ENCODE measurements at regions not wholly inside any gene's neighbourhood (a gene's known extent, or its start where the extent isn't known, plus 50 kb on each side); places are given as distances from the start of the nearest gene placed in this dataset.

DNA sequence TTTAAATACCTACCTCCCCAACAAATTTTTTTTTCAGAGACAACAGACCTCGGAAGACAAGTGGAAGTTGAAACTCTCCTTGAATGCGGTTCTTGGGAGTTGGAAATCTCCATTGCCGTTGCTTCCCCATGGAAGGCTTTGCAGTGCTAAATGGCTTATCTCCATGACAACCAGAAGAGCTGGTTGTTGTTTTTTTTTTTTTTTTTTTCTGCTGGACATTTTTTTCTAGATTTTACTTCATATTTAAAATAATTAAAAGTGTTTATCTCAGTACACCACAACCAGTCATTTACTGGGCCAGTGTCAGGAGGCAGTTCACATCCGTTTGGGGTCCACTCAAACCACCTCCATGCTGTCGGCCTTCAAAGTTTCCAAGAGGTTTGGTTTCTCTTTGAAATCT, 348.5 kb upstream of the PRKCQ start:
- H3K9me1 ChIP-seq (ENCODE audit: control insufficient read depth, insufficient read depth, low read length) = no peaks in the 10 kb centered on the region
- POLR2A ChIA-PET = interaction anchor here (0.6 to 1.2 kb wide), 4 partner anchors 13 to 139 kb away, joined by 3 to 5 read pairs (median 3); no protein-coding TSS in a partner anchor
- ATAC-seq (no peak), FAIRE-seq (no peak), DNase-seq (ENCODE audit: extremely low read depth in 1 of 4, low spot score in 3 of 4) (no peak)
- H3K4me2 ChIP-seq (ENCODE audit: insufficient read depth, low read length) = no peak overlapping the region
- no TSS peak for BruUV-seq (replicated peaks)
- no peaks in the 10 kb centered on the region for H3K79me2 ChIP-seq (ENCODE audit: control insufficient read depth, insufficient read depth, low read length)
- CTCF ChIA-PET (ENCODE audit: low intra/inter-chr PET ratio) = no interaction called here
- intact Hi-C loops (cut with micrococcal nuclease) (loop anchor here (10.0 kb wide), 1 partner anchor 306 kb away; no protein-coding TSS in a partner anchor), in situ Hi-C loops (cut with MboI) (no loop called here)
- H2AFZ ChIP-seq (ENCODE audit: low read depth, low read length) = peak overlapping the region; percentile 88
- H3K4me3 ChIP-seq = no peak overlapping the region
- WGBS (ENCODE audit: insufficient coverage, low coverage, missing lambda C conversion rate) = 54% methylated on average over 5 of the region's 5 CpGs
- H3K36me3 ChIP-seq (ENCODE audit: control insufficient read depth, insufficient read depth, low read length) = no peaks in the 10 kb centered on the region; the same call in 2 of the 3 replicates
- no peak overlapping the region for H3K27ac ChIP-seq (ENCODE audit: extremely low read depth, low read depth, low read length)
- no peaks in the 10 kb centered on the region for H3K27me3 ChIP-seq (ENCODE audit: control insufficient read depth in 2 of 2, insufficient read depth in 2 of 2, low read length in 2 of 2)
- H4K20me1 ChIP-seq (replicated peaks; ENCODE audit: control insufficient read depth, insufficient read depth, low read length) = no peaks in the 10 kb centered on the region
- no peak overlapping the region for H3K9ac ChIP-seq (ENCODE audit: insufficient read depth in 1 of 2, low read depth in 2 of 2, low read length in 2 of 2)
- H3K9me3 ChIP-seq (replicated peaks; ENCODE audit: control insufficient read depth, insufficient read depth, low read depth, low read length) = no peaks in the 10 kb centered on the region
- H3K4me1 ChIP-seq (replicated peaks in 1 of 2; ENCODE audit: control insufficient read depth in 2 of 2, insufficient read depth in 2 of 2, low read length in 2 of 2) = peaks cover 0 to 16% of the 10 kb centered on the region in 2 experiments; a peak in 3 of 5 replicates
- TF ChIP-seq HEY1 (CRISPR knock-in tag; IDR thresholded peaks at IDR 0.05; ENCODE audit: borderline replicate concordance) (no peak), FOXJ2 (tag; IDR thresholded peaks at IDR 0.05) (0 out of 2 replicates have a peak, but pooled peaks have one; percentile 34), JUNB (CRISPR knock-in tag; conservative IDR thresholded peaks at IDR 0.05) (no peak), NONO (IDR thresholded peaks at IDR 0.05; ENCODE audit: low read depth in 2 of 2, low read length in 1 of 2) (no peak), MED1 (CRISPR knock-in tag; IDR thresholded peaks at IDR 0.05; ENCODE audit: borderline replicate concordance) (no peak), LARP7 (IDR thresholded peaks at IDR 0.05) (no peak), YY1 (IDR thresholded peaks at IDR 0.05; ENCODE audit: borderline replicate concordance in 1 of 3, control insufficient read depth in 1 of 3, extremely low read depth in 1 of 3, insufficient read depth in 3 of 3, insufficient read length in 1 of 3, insufficient replicate concordance in 2 of 3, low read depth in 1 of 3, low read length in 2 of 3) (peak in 1 of 3 experiments; percentile 55), ELF1 (tag; IDR thresholded peaks at IDR 0.05) (no peak), SFPQ (IDR thresholded peaks at IDR 0.05; ENCODE audit: low read depth, low read length) (no peak), ZNF3 (CRISPR knock-in tag; IDR thresholded peaks at IDR 0.05) (no peak), ARNT (IDR thresholded peaks at IDR 0.05) (no peak), FOXA3 (CRISPR knock-in tag; conservative IDR thresholded peaks at IDR 0.05 in 1 of 2, IDR thresholded peaks at IDR 0.05 in 1 of 2) (no peak), XRCC5 (IDR thresholded peaks at IDR 0.05; ENCODE audit: low read depth, low read length) (no peak), RFX1 (IDR thresholded peaks at IDR 0.05) (peak; percentile 79), ZHX1 (conservative IDR thresholded peaks at IDR 0.05; ENCODE audit: low read length) (peak; percentile 83; the same call in 1 of the 2 replicates), NEUROD1 (IDR thresholded peaks at IDR 0.05; ENCODE audit: borderline replicate concordance, low read depth, low read length, partially characterized antibody) (no peak), BHLHE40 (IDR thresholded peaks at IDR 0.05; ENCODE audit: low read length) (no peak)
- TF ChIP-seq, protein P1, sequence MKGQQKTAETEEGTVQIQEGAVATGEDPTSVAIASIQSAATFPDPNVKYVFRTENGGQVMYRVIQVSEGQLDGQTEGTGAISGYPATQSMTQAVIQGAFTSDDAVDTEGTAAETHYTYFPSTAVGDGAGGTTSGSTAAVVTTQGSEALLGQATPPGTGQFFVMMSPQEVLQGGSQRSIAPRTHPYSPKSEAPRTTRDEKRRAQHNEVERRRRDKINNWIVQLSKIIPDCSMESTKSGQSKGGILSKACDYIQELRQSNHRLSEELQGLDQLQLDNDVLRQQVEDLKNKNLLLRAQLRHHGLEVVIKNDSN (CRISPR knock-in tag; IDR thresholded peaks at IDR 0.05) = no peak
